Breast epithelium (tissue), 3 donors: ENCODE measurements at regions not wholly inside any gene's neighbourhood (a gene's known extent, or its start where the extent isn't known, plus 50 kb on each side); places are given as distances from the start of the nearest gene placed in this dataset.

Experiments
- POLR2A ChIP-seq: fragments of 450-650 bp; IDR thresholded peaks from one replicate; pipeline ENCODE4 v1.6.1; 2016; ENCODE audit warnings: antibody characterized with exemption, mild to moderate bottlenecking, moderate library complexity
- POLR2AphosphoS5 ChIP-seq, 3 donors: sonication (generic); formaldehyde crosslinking; IDR thresholded peaks; one replicate each; pipeline ENCODE4 v1.6.1; 2017; ENCODE audit warnings: antibody characterized with exemption in 3 of 3
- TF ChIP-seq, protein P1 (sequence below), 3 donors: fragments of 450-650 bp; IDR thresholded peaks; one replicate each; pipeline ENCODE4 v1.5.1; 2016 to 2017; ENCODE audit warnings: antibody characterized with exemption in 3 of 3, mild to moderate bottlenecking in 3 of 3, moderate library complexity in 3 of 3

DNA sequence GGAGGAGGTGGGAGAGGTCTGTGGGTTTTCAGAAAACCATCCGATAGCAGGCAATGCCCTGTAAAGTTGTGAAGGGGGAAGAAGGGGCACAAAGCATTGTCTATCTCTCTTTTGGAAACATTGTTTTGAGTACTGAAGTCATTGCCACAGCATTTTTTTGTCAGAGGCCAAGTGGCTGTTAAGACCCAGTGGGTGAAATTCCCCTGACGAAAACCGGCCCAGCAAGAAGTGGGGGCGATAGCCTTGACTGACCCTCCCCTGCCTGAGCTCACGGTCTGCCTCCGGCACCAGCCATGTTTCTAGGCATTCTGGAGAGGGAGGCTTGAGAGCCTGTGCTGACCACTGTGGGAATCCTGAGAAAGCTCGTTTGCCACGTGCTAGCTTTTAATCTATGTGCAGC is 144.7 kb downstream of the RPS24 start:
- TF ChIP-seq POLR2A (no peak), POLR2AphosphoS5 (IDR thresholded peaks at IDR 0.05) (no peak)
- TF ChIP-seq, protein P1, sequence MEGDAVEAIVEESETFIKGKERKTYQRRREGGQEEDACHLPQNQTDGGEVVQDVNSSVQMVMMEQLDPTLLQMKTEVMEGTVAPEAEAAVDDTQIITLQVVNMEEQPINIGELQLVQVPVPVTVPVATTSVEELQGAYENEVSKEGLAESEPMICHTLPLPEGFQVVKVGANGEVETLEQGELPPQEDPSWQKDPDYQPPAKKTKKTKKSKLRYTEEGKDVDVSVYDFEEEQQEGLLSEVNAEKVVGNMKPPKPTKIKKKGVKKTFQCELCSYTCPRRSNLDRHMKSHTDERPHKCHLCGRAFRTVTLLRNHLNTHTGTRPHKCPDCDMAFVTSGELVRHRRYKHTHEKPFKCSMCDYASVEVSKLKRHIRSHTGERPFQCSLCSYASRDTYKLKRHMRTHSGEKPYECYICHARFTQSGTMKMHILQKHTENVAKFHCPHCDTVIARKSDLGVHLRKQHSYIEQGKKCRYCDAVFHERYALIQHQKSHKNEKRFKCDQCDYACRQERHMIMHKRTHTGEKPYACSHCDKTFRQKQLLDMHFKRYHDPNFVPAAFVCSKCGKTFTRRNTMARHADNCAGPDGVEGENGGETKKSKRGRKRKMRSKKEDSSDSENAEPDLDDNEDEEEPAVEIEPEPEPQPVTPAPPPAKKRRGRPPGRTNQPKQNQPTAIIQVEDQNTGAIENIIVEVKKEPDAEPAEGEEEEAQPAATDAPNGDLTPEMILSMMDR (IDR thresholded peaks at IDR 0.05) = no peak
